ENCODE measurements at regions not wholly inside any gene's neighbourhood (a gene's known extent, or its start where the extent isn't known, plus 50 kb on each side); places are given as distances from the start of the nearest gene placed in this dataset.

DNA sequence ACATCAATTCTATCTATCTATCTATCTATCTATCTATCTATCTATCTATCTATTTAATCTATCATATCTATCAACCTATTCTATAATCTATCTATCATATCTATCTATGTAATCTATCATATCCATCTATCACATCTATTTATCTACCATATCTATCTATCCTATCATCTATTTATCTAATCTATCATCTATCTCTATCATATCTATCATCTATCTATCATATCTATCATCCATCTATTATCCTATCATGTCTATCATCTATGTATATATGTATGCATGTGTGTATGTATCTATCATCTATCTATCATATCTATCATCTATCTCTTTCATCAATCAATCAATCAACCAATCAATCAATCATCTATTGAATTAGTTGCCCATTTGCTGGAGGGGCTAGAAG is 159.3 kb upstream of the GALNT17 start:
- no peak overlapping the region for H3K27ac ChIP-seq (ENCODE audit: low read depth, low read length)
- POLR2A ChIA-PET: no interaction called here
- CTCF ChIA-PET: no interaction called here
- no peak overlapping the region for H3K4me3 ChIP-seq (ENCODE audit: low read depth, low read length)
- no peak for DNase-seq (ENCODE audit: low read depth, low spot score)
- peaks cover 48% of the 10 kb centered on the region for H3K9me3 ChIP-seq (ENCODE audit: control insufficient read depth, insufficient read depth, low read length)
- H3K27me3 ChIP-seq (ENCODE audit: control insufficient read depth, insufficient read depth, low read length): no peaks in the 10 kb centered on the region
- TF ChIP-seq, protein P1, sequence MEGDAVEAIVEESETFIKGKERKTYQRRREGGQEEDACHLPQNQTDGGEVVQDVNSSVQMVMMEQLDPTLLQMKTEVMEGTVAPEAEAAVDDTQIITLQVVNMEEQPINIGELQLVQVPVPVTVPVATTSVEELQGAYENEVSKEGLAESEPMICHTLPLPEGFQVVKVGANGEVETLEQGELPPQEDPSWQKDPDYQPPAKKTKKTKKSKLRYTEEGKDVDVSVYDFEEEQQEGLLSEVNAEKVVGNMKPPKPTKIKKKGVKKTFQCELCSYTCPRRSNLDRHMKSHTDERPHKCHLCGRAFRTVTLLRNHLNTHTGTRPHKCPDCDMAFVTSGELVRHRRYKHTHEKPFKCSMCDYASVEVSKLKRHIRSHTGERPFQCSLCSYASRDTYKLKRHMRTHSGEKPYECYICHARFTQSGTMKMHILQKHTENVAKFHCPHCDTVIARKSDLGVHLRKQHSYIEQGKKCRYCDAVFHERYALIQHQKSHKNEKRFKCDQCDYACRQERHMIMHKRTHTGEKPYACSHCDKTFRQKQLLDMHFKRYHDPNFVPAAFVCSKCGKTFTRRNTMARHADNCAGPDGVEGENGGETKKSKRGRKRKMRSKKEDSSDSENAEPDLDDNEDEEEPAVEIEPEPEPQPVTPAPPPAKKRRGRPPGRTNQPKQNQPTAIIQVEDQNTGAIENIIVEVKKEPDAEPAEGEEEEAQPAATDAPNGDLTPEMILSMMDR (IDR thresholded peaks at IDR 0.05; ENCODE audit: low read depth, low read length): no peak

DNA sequence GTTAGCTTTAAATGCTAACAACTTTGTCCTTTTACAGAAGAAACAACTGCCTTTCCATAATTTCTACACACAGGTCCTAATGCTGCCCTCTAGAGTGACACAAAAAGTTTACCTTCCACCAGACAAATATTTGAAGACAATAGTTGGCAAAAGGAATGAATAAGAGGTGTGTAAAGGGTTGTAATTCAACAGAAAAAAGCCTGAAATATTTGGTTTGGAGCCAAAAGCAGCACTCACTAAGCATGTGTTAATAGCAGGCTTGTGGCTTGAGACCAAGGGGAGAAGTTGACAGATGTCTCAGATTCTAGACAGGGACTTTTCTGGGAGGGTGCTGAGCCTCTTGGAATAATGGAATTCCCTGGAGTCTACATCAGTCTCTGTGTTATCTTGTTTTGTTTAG is 156.2 kb upstream of the GALNT17 start:
- POLR2A ChIA-PET: no interaction called here
- Histone ChIP-seq H3K27me3 (ENCODE audit: control insufficient read depth, insufficient read depth, low read length) (no peaks in the 10 kb centered on the region), H3K4me3 (ENCODE audit: low read depth, low read length) (no peak overlapping the region), H3K9me3 (ENCODE audit: control insufficient read depth, insufficient read depth, low read length) (peaks cover 50% of the 10 kb centered on the region), H3K27ac (ENCODE audit: low read depth, low read length) (no peak overlapping the region)
- DNase-seq (ENCODE audit: low read depth, low spot score): no peak
- TF ChIP-seq, protein P1 (IDR thresholded peaks at IDR 0.05; ENCODE audit: low read depth, low read length): no peak
- CTCF ChIA-PET: no interaction called here

- no peak for DNase-seq (ENCODE audit: low read depth, low spot score)
- H3K9me3 ChIP-seq (ENCODE audit: control insufficient read depth, insufficient read depth, low read length): peaks cover 4% of the 10 kb centered on the region
- CTCF ChIA-PET: interaction anchor here (0.6 kb wide), 1 partner anchor 13 kb away, joined by 3 read pairs; no protein-coding TSS in a partner anchor
- TF ChIP-seq, protein P1 (IDR thresholded peaks at IDR 0.05; ENCODE audit: low read depth, low read length): no peak
- H3K27ac ChIP-seq (ENCODE audit: low read depth, low read length): no peak overlapping the region
- no peak overlapping the region for H3K4me3 ChIP-seq (ENCODE audit: low read depth, low read length)
- H3K27me3 ChIP-seq (ENCODE audit: control insufficient read depth, insufficient read depth, low read length): no peaks in the 10 kb centered on the region
- POLR2A ChIA-PET: no interaction called here
Measured at GRCh38 chr7:70986297-70986696, 145.6 kb upstream of the GALNT17 start.

- Histone ChIP-seq H3K27me3 (ENCODE audit: control insufficient read depth, insufficient read depth, low read length) (no peaks in the 10 kb centered on the region), H3K4me3 (ENCODE audit: low read depth, low read length) (no peak overlapping the region), H3K9me3 (ENCODE audit: control insufficient read depth, insufficient read depth, low read length) (peaks cover 13% of the 10 kb centered on the region), H3K27ac (ENCODE audit: low read depth, low read length) (no peak overlapping the region)
- TF ChIP-seq, protein P1 (IDR thresholded peaks at IDR 0.05; ENCODE audit: low read depth, low read length): no peak
- ChIA-PET CTCF (no interaction called here), POLR2A (no interaction called here)
- no peak for DNase-seq (ENCODE audit: low read depth, low spot score)
Measured at GRCh38 chr7:70994176-70994575, 137.8 kb upstream of the GALNT17 start.

DNA sequence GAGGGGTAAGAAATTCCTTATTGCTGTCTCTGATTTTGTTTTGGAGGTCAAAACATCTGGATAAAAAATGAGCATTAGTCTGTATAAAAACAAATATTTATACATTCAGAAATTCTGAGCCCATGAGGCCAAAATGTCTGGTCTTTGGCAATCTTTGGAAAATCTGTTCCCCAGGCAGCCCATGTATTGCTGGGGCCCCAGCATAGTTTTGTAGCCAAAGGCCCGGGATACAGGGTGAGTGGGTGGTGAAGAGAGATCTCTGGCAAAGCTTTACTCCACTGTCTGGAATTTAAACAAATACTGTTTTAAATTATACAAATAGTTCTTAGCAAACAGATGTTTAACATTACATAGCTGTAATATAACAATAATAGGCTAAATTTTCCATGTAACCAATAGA is 134.7 kb upstream of the GALNT17 start:
- ChIA-PET POLR2A (no interaction called here), CTCF (no interaction called here)
- H3K27me3 ChIP-seq (ENCODE audit: control insufficient read depth, insufficient read depth, low read length): no peaks in the 10 kb centered on the region
- H3K4me3 ChIP-seq (ENCODE audit: low read depth, low read length): no peak overlapping the region
- no peak overlapping the region for H3K27ac ChIP-seq (ENCODE audit: low read depth, low read length)
- DNase-seq (ENCODE audit: low read depth, low spot score): no peak
- TF ChIP-seq, protein P1 (IDR thresholded peaks at IDR 0.05; ENCODE audit: low read depth, low read length): no peak
- peaks cover 8% of the 10 kb centered on the region for H3K9me3 ChIP-seq (ENCODE audit: control insufficient read depth, insufficient read depth, low read length)
